Stimulated activated CD8-positive, alpha-beta memory T cell treated with anti-CD3 and anti-CD28 coated beads, Interleukin-15, amount 100 ng/mL, for 1 hour (primary cell): ENCODE measurements at regions not wholly inside any gene's neighbourhood (a gene's known extent, or its start where the extent isn't known, plus 50 kb on each side); places are given as distances from the start of the nearest gene placed in this dataset.

Experiments
- DNase-seq: peaks from one replicate; pipeline ENCODE4 v3.0.0-alpha.2; 2020; ENCODE audit warnings: low read depth

- DNase-seq, result no peak
Observed at GRCh38 chr3:187973977-187974870, 179.7 kb upstream of the LPP start.

GRCh38 chr3:187974871-187975271, 179.1 kb upstream of the LPP start:
- DNase-seq, result no peak

GRCh38 chr3:187975561-187976364, 178.2 kb upstream of the LPP start:
- no peak for DNase-seq

- no peak for DNase-seq
Observed at GRCh38 chr3:187976365-187976900, 177.5 kb upstream of the LPP start.

- no peak for DNase-seq
Observed at GRCh38 chr3:187977659-187978058, 176.3 kb upstream of the LPP start.

GRCh38 chr3:187978433-187979011, 175.4 kb upstream of the LPP start:
- no peak for DNase-seq

GRCh38 chr3:187979564-187979963, 174.4 kb upstream of the LPP start:
- DNase-seq, result no peak

GRCh38 chr3:187980861-187981260, 173.1 kb upstream of the LPP start:
- no peak for DNase-seq

- DNase-seq, result no peak
Observed at GRCh38 chr3:187982142-187982541, 171.8 kb upstream of the LPP start.

- no peak for DNase-seq
Observed at GRCh38 chr3:187983484-187984124, 170.4 kb upstream of the LPP start.

- no peak for DNase-seq
Observed at GRCh38 chr3:187985647-187986046, 168.3 kb upstream of the LPP start.

- no peak for DNase-seq
Observed at GRCh38 chr3:187986514-187986934, 167.4 kb upstream of the LPP start.

GRCh38 chr3:187987187-187987586, 166.8 kb upstream of the LPP start:
- DNase-seq, result no peak

GRCh38 chr3:187987924-187988323, 166.0 kb upstream of the LPP start:
- DNase-seq, result no peak

GRCh38 chr3:187989575-187990153, 164.3 kb upstream of the LPP start:
- DNase-seq, result no peak

- DNase-seq, result no peak
Observed at GRCh38 chr3:187992609-187993008, 161.3 kb upstream of the LPP start.

GRCh38 chr3:187994221-187995042, 159.5 kb upstream of the LPP start:
- no peak for DNase-seq

- no peak for DNase-seq
Observed at GRCh38 chr3:187995043-187995400, 158.9 kb upstream of the LPP start.

- DNase-seq, result no peak
Observed at GRCh38 chr3:187995667-187996066, 158.3 kb upstream of the LPP start.

GRCh38 chr3:187996609-187997008, 157.3 kb upstream of the LPP start:
- no peak for DNase-seq

GRCh38 chr3:187997490-187997889, 156.5 kb upstream of the LPP start:
- no peak for DNase-seq
